ENCODE measurements at regions not wholly inside any gene's neighbourhood (a gene's known extent, or its start where the extent isn't known, plus 50 kb on each side); places are given as distances from the start of the nearest gene placed in this dataset.

DNA sequence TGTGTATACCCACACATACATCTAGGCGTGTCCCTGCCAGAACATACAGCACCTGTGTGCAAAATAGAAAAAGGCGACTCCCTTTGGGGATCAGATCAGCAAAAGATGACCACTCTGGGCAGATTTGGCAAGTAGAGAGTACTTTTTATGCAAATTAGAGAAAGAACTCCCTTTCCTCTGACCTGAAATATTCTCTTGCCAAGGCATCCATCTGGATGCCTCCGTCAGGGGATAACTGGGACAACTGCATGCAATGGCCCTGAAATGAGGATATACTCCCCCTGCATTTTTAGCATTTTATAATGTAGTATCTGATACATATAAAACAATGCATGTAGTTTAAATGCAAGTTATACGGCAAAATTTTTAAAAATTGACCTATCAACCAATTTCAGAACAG lies 247.7 kb downstream of the ICOS start:
- DNase-seq, result no peak

DNA sequence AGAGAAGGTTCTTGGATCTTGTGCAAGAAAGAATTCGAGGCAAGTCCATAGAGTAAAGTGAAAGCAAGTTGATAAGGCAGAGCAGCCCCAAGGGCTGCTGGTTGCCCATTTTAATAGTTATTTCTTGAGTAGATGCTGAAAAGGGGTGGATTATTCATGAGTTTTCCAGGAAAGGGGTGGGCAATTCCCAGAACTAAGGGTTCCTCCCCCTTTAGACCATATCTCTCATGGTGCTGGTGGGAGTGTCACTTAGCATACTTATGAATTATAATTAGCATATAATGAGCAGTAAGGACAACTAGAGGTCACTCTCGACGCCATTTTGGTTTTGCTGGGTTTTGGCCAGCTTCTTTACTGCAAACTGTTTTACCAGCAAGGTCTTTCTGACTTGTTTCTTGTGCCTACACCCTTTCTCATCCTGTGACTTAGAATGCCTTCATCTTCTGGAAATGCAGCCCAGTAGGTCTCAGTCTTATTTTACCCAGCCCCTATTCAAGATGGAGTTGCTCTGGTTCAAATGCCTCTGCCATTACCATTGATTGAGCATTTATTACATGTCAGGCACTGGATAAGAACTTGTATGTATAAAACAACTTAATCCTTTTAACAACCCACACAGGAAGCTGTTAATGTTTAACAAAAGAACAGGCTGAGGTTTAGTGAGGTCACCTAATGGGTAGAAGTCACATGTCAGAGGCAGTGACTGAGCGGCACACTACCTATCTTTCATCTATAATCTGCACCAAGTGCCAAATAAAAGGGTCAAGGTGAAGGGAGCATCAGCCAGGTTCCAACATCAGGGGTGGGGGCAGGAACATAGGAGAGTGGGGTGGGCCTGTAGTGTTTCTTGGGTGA lies 250.9 kb downstream of the ICOS start:
- DNase-seq, result no peak

DNA sequence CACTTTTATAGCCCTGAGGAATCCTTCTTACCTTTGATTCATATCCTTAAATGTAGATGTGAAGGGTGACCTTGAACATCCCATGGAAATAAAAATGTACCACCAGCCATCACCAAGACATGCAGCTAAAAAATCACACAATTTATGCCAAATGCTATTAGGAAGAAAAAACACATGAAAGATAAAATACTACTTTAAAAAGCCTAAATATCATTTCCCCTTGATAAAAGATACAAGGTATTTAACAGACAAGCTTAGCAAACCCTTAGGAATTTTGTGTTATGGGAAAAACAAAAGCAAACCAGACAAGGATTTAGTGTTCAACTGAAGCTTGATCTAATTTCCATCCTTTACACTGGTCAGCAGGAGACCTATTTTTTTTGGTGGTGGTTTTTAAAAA lies 255.0 kb downstream of the ICOS start:
- no peak for DNase-seq

DNA sequence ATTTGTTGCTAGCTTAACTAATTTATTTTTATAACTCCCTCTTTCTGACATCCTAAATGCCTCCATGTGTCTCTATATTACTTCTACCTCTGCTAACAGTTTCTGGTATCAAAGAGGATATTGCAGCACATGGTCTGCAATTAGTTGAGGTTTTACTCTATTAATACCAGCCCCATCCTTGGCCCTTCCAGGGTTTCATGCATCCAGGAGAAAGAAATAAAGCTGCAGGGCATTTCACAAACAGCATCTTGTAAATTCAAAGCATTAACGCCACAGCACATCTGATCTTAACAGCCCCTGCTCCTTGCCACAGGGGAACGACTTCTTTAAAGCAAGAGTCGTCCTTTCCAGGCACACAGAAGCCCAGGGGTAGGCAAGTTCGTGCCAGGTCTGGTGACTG lies 258.9 kb downstream of the ICOS start:
- no peak for DNase-seq

DNA sequence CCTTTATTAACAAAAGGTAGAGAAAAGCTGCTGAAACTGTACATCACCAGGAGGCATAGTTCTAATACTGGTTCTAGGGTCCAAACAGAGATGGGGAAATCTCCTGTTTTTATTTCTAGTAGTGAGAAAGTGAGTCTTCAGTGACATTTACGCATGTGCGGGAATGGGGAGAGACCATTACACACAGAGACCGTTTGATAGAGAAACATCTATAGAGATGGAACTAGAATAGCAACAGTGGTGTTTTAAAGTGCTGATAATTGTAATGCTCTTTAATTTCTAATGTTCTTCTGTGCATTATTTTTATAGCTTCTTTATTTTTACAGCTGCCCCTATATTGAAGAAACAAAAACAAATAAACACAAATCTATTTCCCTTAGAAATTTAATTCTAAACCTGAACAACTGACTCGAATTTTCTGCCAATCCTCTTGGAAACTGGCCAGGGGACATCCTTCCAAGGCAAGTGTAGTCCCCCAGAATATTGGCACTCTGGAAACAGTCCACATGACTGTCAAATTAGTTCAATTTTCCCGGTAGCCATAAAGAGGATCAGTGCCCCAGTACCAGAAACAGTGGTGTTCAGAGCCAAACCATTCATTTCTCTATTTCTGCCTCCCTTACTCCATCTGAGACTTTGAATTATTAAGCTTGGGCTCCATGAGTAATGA lies 260.9 kb downstream of the ICOS start:
- DNase-seq, result no peak

DNA sequence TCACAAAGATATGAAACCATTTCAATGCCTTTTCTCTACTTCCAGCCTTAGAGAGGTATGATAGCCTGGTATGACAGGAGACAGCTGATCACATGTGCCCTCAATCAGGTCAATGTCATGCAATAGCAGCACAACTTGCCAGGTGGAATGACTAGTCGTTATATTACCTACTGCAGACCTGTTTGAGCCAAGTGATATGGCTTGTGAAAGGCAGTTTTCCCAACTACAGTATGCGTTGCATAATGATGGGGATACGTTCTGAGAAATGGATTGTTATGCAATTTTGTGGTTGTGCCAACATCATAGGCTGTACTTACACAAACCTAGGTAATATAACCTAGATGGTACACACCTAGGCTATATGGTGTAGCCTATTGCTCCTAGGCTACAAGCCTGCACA lies 262.8 kb downstream of the ICOS start:
- no peak for DNase-seq

DNA sequence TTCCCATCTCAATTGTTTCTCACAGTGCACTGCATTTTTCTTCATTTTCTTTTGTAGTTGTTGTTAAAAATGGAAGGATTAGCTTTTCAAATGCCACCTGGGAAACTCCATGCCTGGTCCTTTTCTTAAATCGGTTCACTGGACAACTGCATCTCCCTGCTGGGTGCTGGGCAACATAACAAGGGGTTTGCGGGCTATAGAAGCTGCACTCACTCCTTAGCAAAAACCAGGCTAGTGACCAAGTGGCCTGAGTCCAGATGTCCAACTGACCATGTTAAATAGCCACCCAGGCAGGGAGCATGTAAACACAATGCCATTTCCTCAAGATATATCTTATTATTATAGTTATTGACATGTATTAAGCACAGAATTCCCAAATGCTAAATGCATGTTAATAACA lies 264.9 kb downstream of the ICOS start:
- no peak for DNase-seq

DNA sequence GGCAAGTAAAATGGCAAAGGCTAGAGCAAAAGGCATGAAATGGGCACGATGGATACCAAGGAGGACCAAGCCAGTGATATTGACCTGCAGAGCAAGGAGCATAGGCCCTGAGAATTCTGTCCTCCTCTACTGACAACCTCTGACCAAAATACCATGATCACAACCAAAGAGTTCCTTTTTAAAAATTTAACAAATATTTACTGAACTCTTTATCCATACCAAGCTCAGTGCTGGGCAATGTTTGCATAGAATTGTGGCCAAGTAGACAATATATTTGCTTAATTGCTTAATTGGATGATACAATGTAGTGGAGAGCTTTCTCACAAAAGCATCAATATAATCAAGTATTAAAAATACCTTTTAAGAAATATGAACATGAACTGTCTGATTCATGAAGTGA lies 265.7 kb downstream of the ICOS start:
- no peak for DNase-seq

DNA sequence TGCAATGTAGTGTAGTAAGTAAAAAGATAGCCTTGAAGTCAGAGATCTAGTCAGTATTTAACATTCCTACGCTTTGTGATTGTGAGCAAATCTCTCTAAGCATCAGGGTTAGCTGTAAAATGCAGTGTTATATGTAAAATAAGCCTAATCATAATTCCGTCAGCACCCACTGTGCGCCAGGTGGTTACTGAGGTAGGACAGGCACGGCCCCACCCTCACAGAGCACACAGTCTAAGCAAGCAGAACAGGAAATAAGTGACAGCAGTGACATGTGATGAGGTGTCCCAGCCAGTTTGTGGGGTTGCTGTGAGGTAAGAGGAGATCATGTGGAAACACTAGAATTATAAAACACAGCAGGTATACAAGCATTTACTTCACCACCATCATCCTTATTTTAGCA lies 267.1 kb downstream of the ICOS start:
- DNase-seq, result no peak

DNA sequence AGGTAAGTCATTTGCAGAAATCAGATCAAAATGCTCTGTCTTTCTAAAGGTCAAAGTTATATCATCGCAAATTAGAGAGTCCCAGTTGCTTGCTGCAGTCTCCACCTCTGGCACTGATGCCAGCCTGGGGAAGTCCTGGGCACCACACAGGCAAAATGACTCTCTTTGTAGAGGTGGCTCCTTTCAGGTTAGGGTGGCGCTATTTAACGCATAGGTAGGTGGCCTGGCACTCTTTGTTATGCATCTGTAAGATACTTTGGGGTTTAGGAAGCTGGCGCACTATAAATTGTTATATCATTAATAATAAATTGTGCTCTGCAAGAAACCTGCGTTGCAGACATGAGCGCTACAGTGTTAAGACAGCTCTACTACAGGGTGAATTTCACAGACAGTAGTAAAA lies 268.5 kb downstream of the ICOS start:
- DNase-seq, result no peak

DNA sequence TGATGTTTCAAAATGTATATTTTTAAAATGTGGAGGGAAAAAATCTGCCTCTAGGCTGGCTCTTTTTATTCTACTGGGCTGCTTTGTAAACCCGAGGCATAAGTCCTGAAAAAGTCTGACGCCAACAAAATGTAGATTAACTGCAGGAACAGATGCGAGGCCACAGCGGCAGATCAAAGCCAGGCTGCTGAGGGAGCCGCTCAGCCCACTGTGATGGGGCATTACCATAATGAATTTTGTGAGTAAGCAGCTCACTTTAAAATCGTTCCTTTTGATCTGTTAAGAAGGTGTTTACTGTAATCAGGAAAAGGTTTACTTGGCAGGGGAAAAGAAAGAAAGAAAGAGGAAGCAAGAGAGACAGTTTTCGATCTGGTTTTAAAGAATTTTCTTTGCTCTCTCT lies 269.0 kb downstream of the ICOS start:
- DNase-seq, result no peak

DNA sequence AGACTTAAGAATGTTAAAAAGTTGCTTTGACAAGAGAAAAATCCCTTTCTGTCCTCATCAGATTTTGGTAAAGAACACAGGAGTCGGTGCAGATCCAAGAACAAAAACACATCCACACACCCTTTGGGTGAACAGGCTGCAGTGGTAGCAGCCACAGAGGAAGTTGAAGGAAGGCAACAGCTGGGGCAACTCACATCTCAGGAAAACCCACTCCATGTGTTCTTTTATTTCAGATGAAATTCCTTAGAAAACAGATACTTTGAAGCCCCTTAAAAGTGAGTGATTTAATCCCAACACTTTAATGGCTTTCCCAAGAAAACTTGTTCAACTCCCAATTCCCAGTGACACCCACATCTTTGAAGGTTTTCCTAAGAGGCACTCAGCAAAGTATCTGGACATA lies 271.3 kb downstream of the ICOS start:
- no peak for DNase-seq

DNA sequence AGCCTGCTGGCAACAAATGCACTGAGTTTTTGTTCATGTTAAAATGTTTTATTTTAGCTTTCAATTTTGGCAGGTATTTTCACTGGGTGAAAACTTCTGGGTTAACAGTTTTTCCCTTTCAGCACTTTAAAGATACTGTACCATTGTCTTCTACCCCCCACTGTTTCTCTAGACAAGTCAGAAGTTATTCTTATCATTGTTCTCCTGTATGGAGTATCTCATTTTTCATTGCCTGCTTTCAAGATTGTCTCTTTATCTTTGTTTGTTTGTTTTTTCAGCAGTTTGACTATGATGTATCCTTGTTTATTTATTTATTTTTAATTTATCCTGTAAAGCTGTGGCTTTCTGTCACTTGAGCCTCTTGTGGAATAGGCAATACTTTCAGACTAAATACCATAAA lies 277.0 kb downstream of the ICOS start:
- no peak for DNase-seq

DNA sequence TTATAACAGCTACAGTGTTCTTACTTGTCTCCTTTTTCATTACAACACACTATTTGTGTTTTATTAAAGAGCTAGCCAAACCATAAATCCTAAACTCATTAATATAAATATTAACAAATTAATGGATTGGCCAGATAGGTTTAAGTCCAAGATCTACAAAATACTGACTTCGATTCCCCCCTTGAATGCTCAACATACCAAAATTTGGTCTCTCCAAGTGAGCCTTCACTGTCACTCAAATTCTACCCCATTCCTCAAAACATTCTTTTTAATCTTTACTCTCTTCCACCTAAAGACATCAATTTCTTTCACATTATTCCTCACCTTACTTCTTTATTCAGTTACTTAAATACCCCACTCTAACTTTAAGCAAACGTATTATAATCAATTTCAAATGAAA lies 281.5 kb downstream of the ICOS start:
- no peak for DNase-seq

DNA sequence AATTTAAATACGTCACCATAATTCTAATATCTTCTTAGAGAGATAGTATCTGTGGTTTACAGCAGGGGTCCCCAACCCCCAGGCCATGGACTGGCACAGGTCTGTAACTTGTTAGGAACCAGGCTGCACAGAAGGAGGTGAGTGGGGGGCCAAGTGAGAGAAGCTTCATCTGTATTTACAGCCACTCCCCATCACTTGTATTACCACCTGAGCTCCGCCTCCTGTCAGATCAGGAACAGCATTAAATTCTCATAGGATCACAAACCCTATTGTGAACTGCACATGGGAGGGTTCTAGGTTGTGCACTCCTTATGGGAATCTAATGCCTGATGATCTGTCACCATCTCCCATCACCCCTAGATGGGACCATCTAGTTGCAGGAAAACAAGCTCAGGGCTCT lies 282.6 kb downstream of the ICOS start:
- no peak for DNase-seq

DNA sequence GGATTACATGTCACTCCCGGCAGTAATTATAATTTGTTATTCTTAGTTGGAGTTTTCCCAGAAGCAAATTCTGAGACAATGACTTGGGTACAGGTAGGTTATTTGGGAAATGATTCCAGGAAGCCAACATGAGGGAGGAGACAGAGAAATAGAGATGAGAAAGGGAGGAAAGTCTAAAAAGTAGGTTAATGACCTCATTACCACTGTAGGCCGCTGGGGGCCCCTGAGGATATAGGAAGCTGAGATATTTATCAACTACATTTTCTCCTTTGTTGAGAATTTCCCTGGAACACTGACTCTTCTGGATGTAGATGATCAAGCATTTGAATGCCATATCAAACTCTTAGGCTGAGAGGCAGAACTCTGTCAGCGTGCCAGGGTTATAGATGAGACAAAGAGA lies 284.3 kb downstream of the ICOS start:
- no peak for DNase-seq

DNA sequence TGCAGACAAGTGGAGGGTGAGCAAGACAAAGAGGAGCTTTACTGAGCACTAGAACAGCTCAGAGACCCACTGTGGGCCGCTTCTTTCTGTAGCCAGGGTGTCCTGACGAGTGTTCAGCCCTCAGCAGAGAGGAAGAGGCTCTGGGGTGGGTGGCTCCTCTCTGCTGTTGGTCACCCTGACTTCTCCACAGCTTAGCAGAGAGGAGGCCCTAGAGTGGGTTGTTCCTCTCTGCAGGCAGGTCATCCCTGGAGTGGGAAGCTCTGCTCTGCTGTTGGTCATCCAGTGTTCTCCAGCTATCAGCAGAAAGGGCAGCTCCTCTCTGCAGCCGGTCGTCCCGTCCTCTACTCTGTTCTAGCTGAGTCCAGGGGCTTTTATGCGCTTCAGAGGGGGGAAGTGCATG lies 286.5 kb downstream of the ICOS start:
- DNase-seq, result no peak

DNA sequence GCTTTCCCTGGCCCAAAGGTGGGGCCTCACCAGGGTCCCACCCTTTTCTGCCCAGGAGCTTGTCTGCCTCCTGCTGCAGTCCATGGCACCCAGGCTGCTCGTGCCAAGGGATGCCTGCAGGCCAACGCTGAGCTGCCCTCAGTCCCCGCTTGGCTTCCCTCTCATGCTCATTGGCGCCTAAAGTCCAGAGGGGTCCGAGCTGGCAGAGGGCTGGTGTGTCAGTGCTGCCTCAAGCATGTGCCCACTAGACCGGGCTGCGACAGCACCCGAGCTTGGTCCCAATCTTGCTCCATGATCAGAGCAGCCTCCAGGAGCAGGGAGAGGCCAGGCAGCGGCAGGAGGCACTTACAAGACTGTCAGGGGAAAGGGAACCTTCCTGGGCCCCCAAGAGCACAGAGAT lies 287.0 kb downstream of the ICOS start:
- no peak for DNase-seq

DNA sequence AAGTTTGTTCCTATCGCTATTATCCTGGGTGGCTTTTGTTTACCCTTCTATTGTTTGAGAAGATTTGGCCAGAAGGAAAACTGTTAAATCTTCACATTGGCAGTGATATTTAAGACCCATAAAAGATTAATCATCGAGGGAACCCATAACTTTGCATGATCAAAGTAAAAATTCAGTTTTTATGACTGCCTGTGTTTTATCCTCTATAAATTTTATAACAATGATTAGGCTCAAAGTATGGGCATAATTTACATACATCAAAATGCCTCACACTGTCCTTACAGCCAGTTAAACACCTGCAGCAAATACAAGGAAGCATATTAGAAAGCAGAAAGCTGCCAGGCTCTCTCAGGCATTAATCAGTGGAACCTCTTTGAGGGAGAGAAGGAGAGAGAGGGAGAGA lies 289.1 kb downstream of the ICOS start:
- no peak for DNase-seq

DNA sequence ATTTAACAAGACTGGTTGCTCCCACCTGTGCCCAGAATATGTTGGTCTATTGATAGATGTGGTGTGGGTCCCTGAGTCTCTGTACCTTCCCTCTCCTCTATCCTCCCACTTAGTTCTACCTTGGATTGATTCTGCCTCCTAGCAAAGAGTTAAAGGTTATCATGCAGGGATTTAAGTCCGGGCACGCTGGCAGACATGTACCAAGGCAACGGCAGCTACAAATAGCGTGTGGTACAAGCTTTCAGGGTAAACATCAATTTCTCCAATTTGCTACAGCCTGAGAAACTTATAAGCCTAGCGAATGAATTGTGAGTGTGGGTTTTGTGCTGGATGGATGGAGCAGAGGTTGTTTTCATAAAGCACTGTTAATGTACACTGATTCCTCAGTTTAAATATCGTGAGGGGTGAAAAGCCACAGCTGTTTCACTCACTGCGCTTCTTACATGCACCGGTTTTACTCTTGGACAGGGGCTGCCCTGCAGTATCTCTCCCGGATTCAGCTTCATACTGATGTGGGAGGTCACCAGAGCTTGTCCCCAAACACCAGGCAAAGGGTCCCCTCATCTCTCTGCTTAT lies 289.8 kb downstream of the ICOS start:
- no peak for DNase-seq

DNA sequence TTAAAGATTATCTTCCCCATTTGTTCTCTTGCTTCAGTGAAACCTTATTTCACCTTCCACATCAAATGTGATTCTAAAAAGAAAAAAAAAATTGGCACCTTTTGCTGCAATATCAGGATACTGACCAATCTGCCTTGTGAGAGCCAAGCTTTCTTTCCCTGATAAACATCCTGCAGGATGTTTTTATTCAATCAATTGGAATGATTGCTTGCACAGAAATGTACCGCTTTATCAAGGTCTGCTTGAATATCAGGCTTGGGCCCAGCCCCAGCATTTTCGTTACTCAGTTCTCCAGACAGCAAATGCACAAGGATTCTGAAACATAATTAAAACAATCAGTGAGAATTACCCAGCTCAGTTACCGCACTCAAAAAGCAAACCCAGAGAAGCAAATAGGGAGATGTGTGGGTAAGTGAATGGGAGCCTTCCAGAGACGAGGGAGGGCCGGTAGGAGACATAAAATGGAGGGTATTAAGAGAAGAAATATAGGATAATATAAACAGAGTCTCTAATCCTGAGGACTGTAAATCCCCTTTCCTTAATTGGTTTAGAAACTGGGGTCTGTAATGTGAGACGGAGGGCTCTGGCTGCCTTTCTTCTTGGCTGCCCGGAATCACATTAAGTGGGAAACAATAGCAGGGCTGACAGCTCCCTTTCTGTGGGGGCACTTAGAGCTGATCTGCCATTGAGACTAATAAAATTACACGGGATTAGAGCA lies 291.8 kb downstream of the ICOS start:
- DNase-seq, result no peak

DNA sequence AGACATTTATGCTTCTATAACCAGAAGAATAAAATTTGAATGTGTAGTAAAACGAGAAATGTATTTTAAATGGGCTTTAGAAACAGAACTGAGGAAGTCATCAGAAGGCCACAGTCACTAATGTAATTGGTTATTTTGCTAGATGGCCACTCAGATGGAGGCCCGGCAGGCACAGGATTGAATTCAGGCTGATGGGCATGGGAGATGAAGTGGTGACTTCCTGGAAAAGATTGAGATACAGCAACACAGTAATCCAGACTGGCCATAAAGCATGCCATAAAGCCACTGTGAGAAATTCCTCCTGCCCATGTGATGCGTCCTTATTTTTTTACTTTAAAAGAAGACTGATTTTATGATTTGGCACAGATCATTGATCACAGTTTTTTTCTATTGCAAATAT lies 297.7 kb downstream of the ICOS start:
- DNase-seq, result no peak

DNA sequence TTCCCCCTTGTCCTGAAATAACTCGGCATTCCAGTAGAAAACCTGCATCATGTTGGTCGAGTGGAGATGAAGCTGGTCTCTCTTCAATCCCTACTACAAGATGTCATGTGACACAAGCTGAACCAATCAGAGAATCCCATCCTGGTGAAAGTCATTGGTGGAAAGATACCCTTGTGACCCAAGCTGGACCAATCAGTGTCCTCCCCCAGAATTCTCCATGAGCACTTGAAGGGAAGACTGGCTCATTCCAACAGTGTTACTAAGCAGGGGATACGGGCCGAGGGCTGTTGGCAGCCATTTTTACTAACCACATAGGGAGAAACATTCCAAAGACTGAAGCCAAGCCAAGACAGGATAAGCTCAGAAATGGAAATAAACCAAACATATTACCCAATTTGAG lies 298.3 kb downstream of the ICOS start:
- no peak for DNase-seq

DNA sequence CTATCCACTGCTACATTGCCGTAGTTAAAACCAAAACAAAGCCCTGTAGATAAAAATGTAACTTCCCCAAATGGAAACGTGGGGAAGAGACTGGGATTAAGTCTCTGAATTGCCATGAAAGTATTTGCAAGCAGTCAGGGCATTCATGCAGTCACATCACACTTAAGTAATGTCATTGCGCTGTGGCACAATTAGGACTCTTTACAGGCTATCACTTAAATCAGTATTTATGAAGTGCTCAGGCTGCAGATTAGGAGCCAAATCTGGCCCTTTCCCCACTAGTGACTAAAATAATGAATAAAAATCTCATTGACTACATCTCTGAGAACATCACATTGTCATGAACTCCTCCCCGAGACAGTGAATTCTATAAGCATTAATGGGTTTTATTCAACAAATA lies 300.9 kb downstream of the ICOS start:
- DNase-seq, result no peak

All from bone marrow (tissue), 2 donors.